ENCODE measurements at regions not wholly inside any gene's neighbourhood (a gene's known extent, or its start where the extent isn't known, plus 50 kb on each side); places are given as distances from the start of the nearest gene placed in this dataset.

- no peak overlapping the region for H2AFZ ChIP-seq (ENCODE audit: control insufficient read depth, low read depth, low read length)
- no peaks in the 10 kb centered on the region for H3K9me3 ChIP-seq (replicated peaks; ENCODE audit: control insufficient read depth, insufficient read depth, low read length)
- POLR2A ChIA-PET, result no interaction called here
- RAD21 ChIA-PET (ENCODE audit: unreplicated experiment), result no interaction called here
- no peaks in the 10 kb centered on the region for H3K79me2 ChIP-seq (ENCODE audit: control insufficient read depth, insufficient read depth, low read length)
- in situ Hi-C loops (cut with MboI), result no loop called here
- CTCF ChIA-PET, result interaction anchor here (0.7 kb wide), 1 partner anchor 21 kb away, joined by 3 read pairs; no protein-coding TSS in a partner anchor
- ATAC-seq, result peak; percentile 21; the same call in 2 of the 3 replicates
- intact Hi-C loops (cut with micrococcal nuclease; ENCODE audit: unreplicated experiment), result no loop called here
- H3K9ac ChIP-seq (ENCODE audit: control insufficient read depth, insufficient read depth, low read length), result no peak overlapping the region
- no peaks in the 10 kb centered on the region for H3K36me3 ChIP-seq (ENCODE audit: control insufficient read depth in 2 of 2, insufficient read depth in 2 of 2, low read length in 1 of 2)
- H3K27ac ChIP-seq (ENCODE audit: control insufficient read depth, insufficient read depth), result no peak overlapping the region
- DNase-seq (ENCODE audit: low read depth, low spot score), result no peak
- TF ChIP-seq RCOR1 (conservative IDR thresholded peaks at IDR 0.05; ENCODE audit: low read depth, low read length) (no peak), YBX1 (IDR thresholded peaks at IDR 0.05) (no peak), MXI1 (IDR thresholded peaks at IDR 0.05; ENCODE audit: low read depth, low read length) (no peak), FOXK2 (IDR thresholded peaks at IDR 0.05) (no peak), CHD4 (IDR thresholded peaks at IDR 0.05) (no peak), PAX8 (IDR thresholded peaks at IDR 0.05) (no peak), SRF (IDR thresholded peaks at IDR 0.05; ENCODE audit: low read depth in 2 of 2, low read length in 2 of 2) (no peak)
- TF ChIP-seq, protein P1, sequence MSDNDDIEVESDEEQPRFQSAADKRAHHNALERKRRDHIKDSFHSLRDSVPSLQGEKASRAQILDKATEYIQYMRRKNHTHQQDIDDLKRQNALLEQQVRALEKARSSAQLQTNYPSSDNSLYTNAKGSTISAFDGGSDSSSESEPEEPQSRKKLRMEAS (IDR thresholded peaks at IDR 0.05; ENCODE audit: low read depth, low read length), result no peak
- no peak overlapping the region for H3K4me2 ChIP-seq (ENCODE audit: control insufficient read depth, insufficient read depth)
- 5% methylated on average over 2 of the region's 2 CpGs for WGBS (ENCODE audit: insufficient coverage, insufficient replicate concordance, low lambda C conversion rate, missing lambda C conversion rate)
- no peaks in the 10 kb centered on the region for H3K4me1 ChIP-seq (ENCODE audit: control insufficient read depth, insufficient read depth, low read length)
- FAIRE-seq, result no peak
- H3K27me3 ChIP-seq (replicated peaks in 1 of 2; ENCODE audit: control insufficient read depth in 2 of 2, insufficient read depth in 2 of 2, low read length in 1 of 2), result no peaks in the 10 kb centered on the region
- H3K4me3 ChIP-seq, result no peak overlapping the region
- SMC1A ChIA-PET (ENCODE audit: uncharacterized antibody, unreplicated experiment), result interaction anchor here (0.6 kb wide), 1 partner anchor 8 kb away, joined by 3 read pairs; no protein-coding TSS in a partner anchor
- BruUV-seq (replicated peaks), result no TSS peak
- no peaks in the 10 kb centered on the region for H4K20me1 ChIP-seq (ENCODE audit: control insufficient read depth, insufficient read depth)
Measured at GRCh38 chrX:27893871-27894270, 86.1 kb downstream of the MAGEB10 start.

DNA sequence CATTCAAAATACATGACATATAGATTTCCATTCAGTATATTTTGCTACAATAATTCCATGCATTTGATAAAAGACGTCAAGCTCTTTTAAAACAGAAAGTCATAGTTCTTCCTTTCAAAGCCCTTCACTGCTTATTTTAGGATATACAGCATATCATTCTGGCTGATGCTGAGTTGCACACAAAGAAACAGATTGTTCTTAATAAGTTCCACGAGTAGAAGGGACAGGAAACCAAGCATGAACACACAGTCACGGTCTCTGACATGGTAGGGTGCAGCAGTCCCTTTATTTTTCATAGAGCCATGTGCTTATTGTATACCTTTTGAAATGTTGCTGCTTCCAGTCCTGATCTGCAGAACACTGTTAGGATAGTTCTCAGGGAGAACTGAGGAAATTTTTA is 85.4 kb downstream of the MAGEB10 start:
- H3K4me2 ChIP-seq (ENCODE audit: control insufficient read depth, insufficient read depth), result no peak overlapping the region
- ChIA-PET RAD21 (ENCODE audit: unreplicated experiment) (no interaction called here), SMC1A (ENCODE audit: uncharacterized antibody, unreplicated experiment) (interaction anchor here (0.6 kb wide), 1 partner anchor 8 kb away, joined by 3 read pairs; no protein-coding TSS in a partner anchor), CTCF (no interaction called here), POLR2A (no interaction called here)
- DNase-seq (ENCODE audit: low read depth, low spot score) (no peak), ATAC-seq (peak; percentile 34; the same call in 1 of the 3 replicates), FAIRE-seq (no peak)
- BruUV-seq (replicated peaks), result no TSS peak
- H3K9ac ChIP-seq (ENCODE audit: control insufficient read depth, insufficient read depth, low read length), result no peak overlapping the region
- H3K4me1 ChIP-seq (ENCODE audit: control insufficient read depth, insufficient read depth, low read length), result no peaks in the 10 kb centered on the region
- in situ Hi-C loops (cut with MboI) (no loop called here), intact Hi-C loops (cut with micrococcal nuclease; ENCODE audit: unreplicated experiment) (no loop called here)
- no peaks in the 10 kb centered on the region for H3K27me3 ChIP-seq (replicated peaks in 1 of 2; ENCODE audit: control insufficient read depth in 2 of 2, insufficient read depth in 2 of 2, low read length in 1 of 2)
- 21% methylated on average over 3 of the region's 3 CpGs for WGBS (ENCODE audit: insufficient coverage, insufficient replicate concordance, low lambda C conversion rate, missing lambda C conversion rate)
- no peaks in the 10 kb centered on the region for H3K79me2 ChIP-seq (ENCODE audit: control insufficient read depth, insufficient read depth, low read length)
- no peak overlapping the region for H3K27ac ChIP-seq (ENCODE audit: control insufficient read depth, insufficient read depth)
- H3K9me3 ChIP-seq (replicated peaks; ENCODE audit: control insufficient read depth, insufficient read depth, low read length), result no peaks in the 10 kb centered on the region
- H3K36me3 ChIP-seq (ENCODE audit: control insufficient read depth in 2 of 2, insufficient read depth in 2 of 2, low read length in 1 of 2), result no peaks in the 10 kb centered on the region
- H2AFZ ChIP-seq (ENCODE audit: control insufficient read depth, low read depth, low read length), result no peak overlapping the region
- no peak overlapping the region for H3K4me3 ChIP-seq
- no peaks in the 10 kb centered on the region for H4K20me1 ChIP-seq (ENCODE audit: control insufficient read depth, insufficient read depth)
- TF ChIP-seq RAD21 (IDR thresholded peaks at IDR 0.05; ENCODE audit: insufficient read depth, low read depth, low read length) (no peak), GABPA (IDR thresholded peaks at IDR 0.05; ENCODE audit: low read depth) (no peak), STAT3 (IDR thresholded peaks at IDR 0.05; ENCODE audit: low read depth, low read length) (no peak), CHD2 (IDR thresholded peaks at IDR 0.05; ENCODE audit: borderline replicate concordance, low read depth, low read length) (no peak), HDAC2 (IDR thresholded peaks at IDR 0.05) (no peak), ZNF217 (IDR thresholded peaks at IDR 0.05) (no peak), SMAD1 (IDR thresholded peaks at IDR 0.05; ENCODE audit: low read depth, partially characterized antibody) (no peak), NFXL1 (IDR thresholded peaks at IDR 0.05; ENCODE audit: borderline replicate concordance) (no peak), HDAC6 (IDR thresholded peaks at IDR 0.05; ENCODE audit: unreplicated experiment) (no peak), KDM1A (IDR thresholded peaks at IDR 0.05; ENCODE audit: borderline replicate concordance) (no peak)
- TF ChIP-seq, protein P2, sequence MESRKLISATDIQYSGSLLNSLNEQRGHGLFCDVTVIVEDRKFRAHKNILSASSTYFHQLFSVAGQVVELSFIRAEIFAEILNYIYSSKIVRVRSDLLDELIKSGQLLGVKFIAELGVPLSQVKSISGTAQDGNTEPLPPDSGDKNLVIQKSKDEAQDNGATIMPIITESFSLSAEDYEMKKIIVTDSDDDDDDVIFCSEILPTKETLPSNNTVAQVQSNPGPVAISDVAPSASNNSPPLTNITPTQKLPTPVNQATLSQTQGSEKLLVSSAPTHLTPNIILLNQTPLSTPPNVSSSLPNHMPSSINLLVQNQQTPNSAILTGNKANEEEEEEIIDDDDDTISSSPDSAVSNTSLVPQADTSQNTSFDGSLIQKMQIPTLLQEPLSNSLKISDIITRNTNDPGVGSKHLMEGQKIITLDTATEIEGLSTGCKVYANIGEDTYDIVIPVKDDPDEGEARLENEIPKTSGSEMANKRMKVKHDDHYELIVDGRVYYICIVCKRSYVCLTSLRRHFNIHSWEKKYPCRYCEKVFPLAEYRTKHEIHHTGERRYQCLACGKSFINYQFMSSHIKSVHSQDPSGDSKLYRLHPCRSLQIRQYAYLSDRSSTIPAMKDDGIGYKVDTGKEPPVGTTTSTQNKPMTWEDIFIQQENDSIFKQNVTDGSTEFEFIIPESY (IDR thresholded peaks at IDR 0.05), result no peak
- TF ChIP-seq, protein P1 (IDR thresholded peaks at IDR 0.05; ENCODE audit: low read depth, low read length), result no peak

Measured in GM12878 (cell line).